HepG2 (cell line): ENCODE measurements at regions not wholly inside any gene's neighbourhood (a gene's known extent, or its start where the extent isn't known, plus 50 kb on each side); places are given as distances from the start of the nearest gene placed in this dataset.

ENCODE experiments used
- ATAC-seq: fragments of 200-7000 bp; cut with Tn5 transposase; 3 replicates; pipeline ENCODE4 v1.9.1; 2020; ENCODE audit warnings: mild to moderate bottlenecking, moderate library complexity
- BruUV-seq: library from RNA; stranded (reverse); fragments of 400-500 nt; replicated peaks from 2 replicates; lab custom pipeline; 2021; lab: Mats Ljungman, UMichigan
- CTCF ChIA-PET: fragments of 300-600 bp; formaldehyde crosslinking; extraction: SDS; loops from one replicate; lab custom pipeline; 2021; ENCODE audit warnings: low total read pairs, inconsistent platforms, low intra/inter-chr PET ratio; lab: Yijun Ruan, JAX
- POLR2A ChIA-PET: fragments of 350-600 bp; sonication (Branson Sonifier 250); formaldehyde crosslinking; loops from one replicate; lab custom pipeline; 2020; ENCODE audit warnings: antibody characterized with exemption, inconsistent platforms; lab: Yijun Ruan, JAX
- DNase-seq: peaks from one replicate; pipeline ENCODE4 v3.0.0-alpha.2; 2015; ENCODE audit warnings: low spot score
- FAIRE-seq: peaks from 3 replicates; lab custom pipeline; 2011; peaks lifted over from hg19 to GRCh38; lab: Jason Lieb, UNC
- H2AFZ ChIP-seq: one replicate; pipeline ENCODE4 v1.6.1; 2011; ENCODE audit warnings: low read length, inconsistent platforms
- H3K27ac ChIP-seq: fragments of 300-600 bp; 3 replicates; pipeline ENCODE4 v1.8.0; 2011; ENCODE audit warnings: mixed run types, mild to moderate bottlenecking, mixed read lengths, low read length, inconsistent platforms; ENCODE audit not compliant: insufficient read depth; ENCODE audit errors: extremely low read length
- H3K27me3 ChIP-seq, 2 experiments: fragments of 200-600 bp in 1 of 2; 2 replicates in 1 of 2; 3 replicates in 1 of 2; pipeline versions ENCODE4 v1.6.0 to v1.8.0; 2011; ENCODE audit warnings: low read length in 2 of 2, mild to moderate bottlenecking in 2 of 2, moderate library complexity in 2 of 2, inconsistent platforms in 1 of 2; ENCODE audit not compliant: insufficient read depth in 2 of 2, control insufficient read depth in 1 of 2
- H3K36me3 ChIP-seq, 2 experiments: fragments of 200-600 bp in 1 of 2; replicated peaks in 1 of 2; 2 replicates in 1 of 2; 3 replicates in 1 of 2; pipeline versions ENCODE4 v1.5.1 to v1.8.0; 2011; ENCODE audit warnings: low read length in 2 of 2, inconsistent platforms in 1 of 2; ENCODE audit not compliant: insufficient read depth in 2 of 2, control insufficient read depth in 1 of 2
- H3K4me1 ChIP-seq: 2 replicates; pipeline ENCODE4 v1.5.1; 2012; ENCODE audit warnings: low read length, inconsistent platforms; ENCODE audit not compliant: insufficient read depth
- H3K4me2 ChIP-seq: 2 replicates; pipeline ENCODE4 v1.6.0; 2011; ENCODE audit warnings: low read depth, low read length, inconsistent platforms
- H3K4me3 ChIP-seq, 3 experiments: fragments of 200-600 bp in 1 of 3; sonication (generic), shearing (Covaris generic) in 1 of 3; replicated peaks in 1 of 3; 2 replicates each; pipeline ENCODE4 v1.5.1; 2011 to 2016; ENCODE audit warnings: low read length in 3 of 3, inconsistent platforms in 2 of 3, low read depth in 2 of 3, mild to moderate bottlenecking in 2 of 3, control low read depth in 1 of 3, mixed read lengths in 1 of 3; ENCODE audit not compliant: insufficient read depth in 1 of 3
- H3K79me2 ChIP-seq: one replicate; pipeline ENCODE4 v1.6.1; 2011; ENCODE audit warnings: low read length, inconsistent platforms; ENCODE audit not compliant: insufficient read depth
- H3K9ac ChIP-seq: 2 replicates; pipeline ENCODE4 v1.6.0; 2011; ENCODE audit warnings: mild to moderate bottlenecking, low read depth, low read length, inconsistent platforms; ENCODE audit not compliant: insufficient read depth
- H3K9me3 ChIP-seq: 2 replicates; pipeline ENCODE4 v1.5.1; 2012; ENCODE audit warnings: mild to moderate bottlenecking, low read length
- H4K20me1 ChIP-seq: 2 replicates; pipeline ENCODE4 v1.6.0; 2011; ENCODE audit warnings: inconsistent platforms, mild to moderate bottlenecking, low read length, moderate library complexity; ENCODE audit not compliant: insufficient read depth
- AGO1 ChIP-seq: fragments of 200-400 bp; formaldehyde crosslinking; IDR thresholded peaks from 2 replicates; pipeline ENCODE4 v1.6.1; 2017; ENCODE audit warnings: mild to moderate bottlenecking, low read depth, low read length, moderate library complexity; ENCODE audit not compliant: poor library complexity, severe bottlenecking
- E2F5 ChIP-seq: sonication (generic); formaldehyde crosslinking; conservative IDR thresholded peaks from 2 replicates; pipeline ENCODE4 v1.4.0; 2020; ENCODE audit warnings: missing genetic modification reagents
- EHMT2 ChIP-seq: fragments of 200-600 bp; sonication (generic); IDR thresholded peaks from 2 replicates; pipeline ENCODE4 v1.7.0; 2017; ENCODE audit warnings: antibody characterized with exemption, low read depth, low read length, borderline replicate concordance
- ELF3 ChIP-seq: IDR thresholded peaks from 2 replicates; pipeline ENCODE4 v1.6.1; 2016; ENCODE audit warnings: missing genetic modification reagents, missing compliant biosample characterization
- FOXP1 ChIP-seq, 2 experiments: fragments of 450-650 bp in 1 of 2; IDR thresholded peaks; 2 replicates each; pipeline ENCODE4 v1.6.1; 2017 to 2018; ENCODE audit warnings: antibody characterized with exemption in 1 of 2
- MAFF ChIP-seq: IDR thresholded peaks from 2 replicates; pipeline ENCODE4 v1.6.1; 2011; ENCODE audit warnings: low read depth, low read length, improper control_type of control experiment
- RBM39 ChIP-seq: fragments of 200-400 bp; formaldehyde crosslinking; IDR thresholded peaks from one replicate; pipeline ENCODE4 v1.6.1; 2018; ENCODE audit warnings: antibody characterized with exemption, mild to moderate bottlenecking, low read depth, low read length; ENCODE audit not compliant: poor library complexity, severe bottlenecking
- STAT5B ChIP-seq: sonication (generic); formaldehyde crosslinking; IDR thresholded peaks from 2 replicates; pipeline ENCODE4 v1.4.0; 2020; ENCODE audit warnings: missing genetic modification reagents
- TOE1 ChIP-seq: sonication (generic); formaldehyde crosslinking; IDR thresholded peaks from 2 replicates; pipeline ENCODE4 v1.4.0; 2020; ENCODE audit warnings: mild to moderate bottlenecking, missing genetic modification reagents
- ZNF260 ChIP-seq: sonication (generic); formaldehyde crosslinking; IDR thresholded peaks from 2 replicates; pipeline ENCODE4 v1.4.0; 2020; ENCODE audit warnings: missing genetic modification reagents, low read depth, mild to moderate bottlenecking, borderline replicate concordance
- ZNF382 ChIP-seq: sonication (generic); formaldehyde crosslinking; IDR thresholded peaks from 2 replicates; pipeline ENCODE4 v1.5.0; 2020; ENCODE audit warnings: missing genetic modification reagents, mild to moderate bottlenecking, borderline replicate concordance
- WGBS: methylation state at CpG from one replicate; pipeline ENCODE4 v1.1.6; 2017; ENCODE audit warnings: low lambda C conversion rate; 5-methylcytosine and 5-hydroxymethylcytosine counted together
- in situ Hi-C: cut with HindIII; loops from 2 replicates; pipeline ENCODE4 v1.10.0; 2017; ENCODE audit warnings: low pct_unique_long_range_greater_than_20kb; ENCODE audit not compliant: extremely low pct_ligation_motif_present
- intact Hi-C: fragments of 100-400 bp; cut with micrococcal nuclease; formaldehyde crosslinking; loops from one replicate; pipeline ENCODE4 v1.10.0; 2022; ENCODE audit not compliant: unreplicated experiment
- TF ChIP-seq, protein P1 (sequence below): sonication (generic); formaldehyde crosslinking; IDR thresholded peaks from 2 replicates; pipeline ENCODE4 v1.4.0; 2020; ENCODE audit warnings: missing genetic modification reagents, mild to moderate bottlenecking, borderline replicate concordance
- TF ChIP-seq, protein P2 (sequence below): sonication (generic); formaldehyde crosslinking; IDR thresholded peaks from 2 replicates; pipeline ENCODE4 v1.9.0; 2021; ENCODE audit warnings: missing genetic modification reagents, borderline replicate concordance

DNA sequence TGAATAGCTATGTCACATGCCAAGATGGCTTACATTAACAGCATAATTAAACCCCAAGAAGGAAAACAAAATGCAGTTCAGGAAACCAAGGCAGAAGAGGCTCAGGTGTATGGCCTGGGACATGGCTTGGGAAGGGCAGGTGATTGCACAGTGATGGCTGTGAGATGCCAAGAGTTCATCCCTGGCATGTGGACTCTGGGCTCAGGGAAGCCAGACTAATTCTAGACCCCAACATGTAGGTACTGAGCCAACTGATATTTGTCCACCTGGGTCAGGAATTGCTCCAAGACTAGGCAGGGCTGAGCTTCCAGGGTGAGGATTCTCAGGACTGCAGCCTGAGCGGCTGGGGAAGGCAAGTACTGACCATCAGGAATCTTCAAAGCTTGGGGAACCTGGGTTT lies 218.4 kb upstream of the PIK3R1 start (continued):
- TF ChIP-seq ZNF382 (CRISPR knock-in tag) = no peak
- TF ChIP-seq FOXP1 (IDR thresholded peaks at IDR 0.05) = no peak
- TF ChIP-seq FOXP1 (CRISPR knock-in tag; IDR thresholded peaks at IDR 0.05) = no peak
- TF ChIP-seq EHMT2 = no peak
- TF ChIP-seq, protein P1, sequence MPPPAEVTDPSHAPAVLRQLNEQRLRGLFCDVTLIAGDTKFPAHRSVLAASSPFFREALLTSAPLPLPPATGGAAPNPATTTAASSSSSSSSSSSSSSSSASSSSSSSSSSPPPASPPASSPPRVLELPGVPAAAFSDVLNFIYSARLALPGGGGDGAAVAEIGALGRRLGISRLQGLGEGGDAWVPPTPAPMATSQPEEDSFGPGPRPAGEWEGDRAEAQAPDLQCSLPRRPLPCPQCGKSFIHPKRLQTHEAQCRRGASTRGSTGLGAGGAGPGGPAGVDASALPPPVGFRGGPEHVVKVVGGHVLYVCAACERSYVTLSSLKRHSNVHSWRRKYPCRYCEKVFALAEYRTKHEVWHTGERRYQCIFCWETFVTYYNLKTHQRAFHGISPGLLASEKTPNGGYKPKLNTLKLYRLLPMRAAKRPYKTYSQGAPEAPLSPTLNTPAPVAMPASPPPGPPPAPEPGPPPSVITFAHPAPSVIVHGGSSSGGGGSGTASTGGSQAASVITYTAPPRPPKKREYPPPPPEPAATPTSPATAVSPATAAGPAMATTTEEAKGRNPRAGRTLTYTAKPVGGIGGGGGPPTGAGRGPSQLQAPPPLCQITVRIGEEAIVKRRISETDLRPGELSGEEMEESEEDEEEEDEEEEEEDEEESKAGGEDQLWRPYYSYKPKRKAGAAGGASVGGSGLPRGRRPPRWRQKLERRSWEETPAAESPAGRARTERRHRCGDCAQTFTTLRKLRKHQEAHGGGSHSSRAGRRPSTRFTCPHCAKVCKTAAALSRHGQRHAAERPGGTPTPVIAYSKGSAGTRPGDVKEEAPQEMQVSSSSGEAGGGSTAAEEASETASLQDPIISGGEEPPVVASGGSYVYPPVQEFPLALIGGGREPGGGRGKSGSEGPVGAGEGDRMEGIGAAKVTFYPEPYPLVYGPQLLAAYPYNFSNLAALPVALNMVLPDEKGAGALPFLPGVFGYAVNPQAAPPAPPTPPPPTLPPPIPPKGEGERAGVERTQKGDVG (CRISPR knock-in tag) = no peak
- TF ChIP-seq, protein P2, sequence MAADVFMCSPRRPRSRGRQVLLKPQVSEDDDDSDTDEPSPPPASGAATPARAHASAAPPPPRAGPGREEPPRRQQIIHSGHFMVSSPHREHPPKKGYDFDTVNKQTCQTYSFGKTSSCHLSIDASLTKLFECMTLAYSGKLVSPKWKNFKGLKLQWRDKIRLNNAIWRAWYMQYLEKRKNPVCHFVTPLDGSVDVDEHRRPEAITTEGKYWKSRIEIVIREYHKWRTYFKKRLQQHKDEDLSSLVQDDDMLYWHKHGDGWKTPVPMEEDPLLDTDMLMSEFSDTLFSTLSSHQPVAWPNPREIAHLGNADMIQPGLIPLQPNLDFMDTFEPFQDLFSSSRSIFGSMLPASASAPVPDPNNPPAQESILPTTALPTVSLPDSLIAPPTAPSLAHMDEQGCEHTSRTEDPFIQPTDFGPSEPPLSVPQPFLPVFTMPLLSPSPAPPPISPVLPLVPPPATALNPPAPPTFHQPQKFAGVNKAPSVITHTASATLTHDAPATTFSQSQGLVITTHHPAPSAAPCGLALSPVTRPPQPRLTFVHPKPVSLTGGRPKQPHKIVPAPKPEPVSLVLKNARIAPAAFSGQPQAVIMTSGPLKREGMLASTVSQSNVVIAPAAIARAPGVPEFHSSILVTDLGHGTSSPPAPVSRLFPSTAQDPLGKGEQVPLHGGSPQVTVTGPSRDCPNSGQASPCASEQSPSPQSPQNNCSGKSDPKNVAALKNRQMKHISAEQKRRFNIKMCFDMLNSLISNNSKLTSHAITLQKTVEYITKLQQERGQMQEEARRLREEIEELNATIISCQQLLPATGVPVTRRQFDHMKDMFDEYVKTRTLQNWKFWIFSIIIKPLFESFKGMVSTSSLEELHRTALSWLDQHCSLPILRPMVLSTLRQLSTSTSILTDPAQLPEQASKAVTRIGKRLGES (CRISPR knock-in tag) = no peak

DNA sequence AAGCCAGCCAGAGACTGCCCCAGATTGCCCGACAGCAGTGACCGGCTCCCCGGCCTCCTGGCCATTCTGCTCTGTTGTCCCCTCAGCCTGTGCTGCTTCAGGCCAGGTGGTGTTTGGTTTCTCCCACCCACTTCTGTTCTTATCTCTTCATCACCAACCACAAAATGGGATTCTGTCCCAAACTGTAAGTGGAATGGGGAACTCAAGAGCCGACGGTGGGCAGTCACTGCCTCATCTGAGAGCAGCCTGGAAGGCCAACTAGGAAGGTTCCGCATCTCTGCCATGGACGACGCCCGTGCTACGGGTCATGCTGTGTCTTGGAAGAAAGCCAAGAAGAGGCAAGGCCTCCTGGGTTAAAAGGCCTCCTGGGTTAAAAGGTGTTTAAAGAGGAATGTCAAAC lies 219.0 kb upstream of the PIK3R1 start:
- Histone ChIP-seq H2AFZ (no peak overlapping the region), H3K4me2 (no peak overlapping the region), H3K36me3 (no peaks in the 10 kb centered on the region), H3K27me3 (no peaks in the 10 kb centered on the region), H3K27ac (no peak overlapping the region), H3K79me2 (no peaks in the 10 kb centered on the region), H3K9ac (no peak overlapping the region), H3K4me3 (no peak overlapping the region), H4K20me1 (no peaks in the 10 kb centered on the region), H3K9me3 (no peaks in the 10 kb centered on the region), H3K4me1 (no peaks in the 10 kb centered on the region)
- CTCF ChIA-PET = no interaction called here
- intact Hi-C loops = no loop called here
- no peak for DNase-seq
- in situ Hi-C loops = no loop called here
- POLR2A ChIA-PET = no interaction called here
- no peak for ATAC-seq
- no peak for FAIRE-seq
- BruUV-seq = no TSS peak
- WGBS = 48% methylated on average over 10 of the region's 10 CpGs
- TF ChIP-seq AGO1 = no peak
- TF ChIP-seq MAFF = no peak
- TF ChIP-seq ZNF260 (CRISPR knock-in tag) = no peak
- TF ChIP-seq STAT5B (CRISPR knock-in tag) = no peak
- no peak for TF ChIP-seq E2F5 (CRISPR knock-in tag)
- no peak for TF ChIP-seq RBM39
- TF ChIP-seq ELF3 = no peak
- TF ChIP-seq TOE1 = no peak
